GM21367 (cell line): ENCODE measurements at regions not wholly inside any gene's neighbourhood (a gene's known extent, or its start where the extent isn't known, plus 50 kb on each side); places are given as distances from the start of the nearest gene placed in this dataset.

Experiments
- ATAC-seq: cut with Tn5 transposase; IDR thresholded peaks from one replicate; pipeline ENCODE4 v1.9.1; 2021; ENCODE audit not compliant: unreplicated experiment

DNA sequence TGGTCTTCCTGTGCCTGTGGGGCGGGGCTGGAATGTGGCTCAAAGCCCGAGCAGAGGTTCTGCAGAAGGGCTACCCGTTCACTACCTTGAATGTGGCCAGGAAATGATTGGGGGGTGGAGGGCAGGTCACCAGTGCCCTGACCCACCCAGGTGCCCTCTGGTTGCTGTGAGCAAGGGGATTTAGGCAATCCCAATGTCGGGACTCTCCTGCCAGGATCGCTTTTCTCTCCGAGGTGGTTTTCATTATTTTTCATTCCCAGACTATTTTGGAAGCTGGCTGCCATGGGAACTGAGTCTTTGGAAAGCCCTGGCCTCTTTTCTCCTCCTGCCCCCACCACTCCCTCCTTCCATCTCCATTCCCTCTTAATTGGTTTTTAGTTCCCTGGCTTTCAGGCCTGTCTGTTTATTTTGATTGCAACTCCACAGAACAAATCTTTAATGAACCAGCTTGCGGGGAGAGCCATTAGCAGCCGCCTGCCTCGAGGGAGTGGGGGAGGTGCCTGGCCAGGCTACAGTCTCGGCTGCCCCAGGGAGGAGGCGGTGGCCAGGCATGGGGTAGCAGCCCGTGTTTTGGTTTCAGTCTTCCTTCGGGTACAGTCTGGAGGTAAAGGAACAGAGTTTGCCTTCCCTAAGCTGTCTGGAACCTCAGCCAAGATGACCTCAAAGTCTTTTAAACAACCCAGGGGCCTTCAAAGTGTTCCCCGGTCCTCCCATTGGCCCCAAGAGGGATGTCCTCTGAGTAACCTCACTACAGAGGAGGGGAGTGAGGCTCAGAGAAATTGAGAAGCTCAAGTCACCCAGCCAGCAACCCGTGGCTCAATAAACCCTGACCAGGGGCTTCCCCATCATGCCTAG is 114.4 kb upstream of the HAAO start:
- no peak for ATAC-seq

DNA sequence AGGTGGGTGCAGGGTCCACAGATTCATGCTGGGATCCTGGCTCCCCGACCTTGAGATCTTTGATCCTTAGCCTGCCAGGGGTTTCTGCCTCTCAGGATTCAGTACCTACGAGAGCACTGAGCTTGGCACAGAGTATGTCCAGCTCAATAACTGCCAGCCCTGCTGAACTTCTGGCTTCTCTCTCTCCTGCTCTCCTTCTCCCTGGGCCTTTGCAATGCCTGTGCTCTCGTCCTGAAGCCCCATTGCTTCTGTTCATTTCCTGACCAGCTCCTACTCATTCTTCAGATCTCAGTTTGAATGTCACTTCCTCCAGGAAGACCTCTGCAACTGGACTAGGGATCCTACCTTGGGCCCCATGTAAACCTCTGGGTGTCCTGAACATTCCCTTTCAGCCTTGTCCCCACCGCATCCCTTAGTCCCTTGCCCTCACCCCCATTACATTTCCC is 113.8 kb upstream of the HAAO start:
- no peak for ATAC-seq

DNA sequence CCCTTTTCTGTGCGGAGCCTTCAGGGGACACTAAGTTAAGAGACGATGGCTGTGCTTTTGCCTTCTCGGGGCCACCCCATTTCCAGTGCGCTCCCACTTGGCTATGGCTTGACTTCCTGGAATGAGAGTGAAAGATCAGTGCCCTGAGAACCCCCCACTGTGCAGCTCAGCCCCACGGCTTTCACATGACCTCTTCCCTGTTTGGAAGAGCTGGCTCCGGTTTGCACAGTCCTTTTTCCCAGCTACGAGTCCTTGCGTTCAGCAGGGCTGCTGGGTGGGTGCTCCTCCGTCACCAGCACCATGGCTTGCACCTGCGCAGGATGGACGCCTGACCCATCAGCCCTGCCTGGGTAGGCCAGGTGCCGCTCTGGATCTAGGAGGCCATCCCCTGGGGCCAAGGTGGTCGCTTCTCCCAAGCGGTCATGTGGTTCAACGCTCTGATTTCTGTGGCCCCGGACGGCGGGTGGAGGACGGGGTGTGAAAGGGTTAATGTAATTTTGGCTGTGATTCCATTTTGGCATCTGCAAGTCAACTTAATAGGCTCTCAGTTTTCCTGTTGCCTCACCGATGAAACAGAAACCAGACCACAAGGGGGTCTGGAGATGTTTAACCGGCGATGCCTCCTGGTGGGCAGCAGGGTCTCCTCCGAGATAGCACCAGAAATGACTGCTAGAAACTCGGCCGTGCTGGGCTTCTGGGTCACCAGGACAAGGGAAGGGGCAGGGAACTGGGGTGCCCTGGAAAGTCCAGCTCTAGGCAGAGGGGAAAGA is 113.1 kb upstream of the HAAO start:
- no peak for ATAC-seq

DNA sequence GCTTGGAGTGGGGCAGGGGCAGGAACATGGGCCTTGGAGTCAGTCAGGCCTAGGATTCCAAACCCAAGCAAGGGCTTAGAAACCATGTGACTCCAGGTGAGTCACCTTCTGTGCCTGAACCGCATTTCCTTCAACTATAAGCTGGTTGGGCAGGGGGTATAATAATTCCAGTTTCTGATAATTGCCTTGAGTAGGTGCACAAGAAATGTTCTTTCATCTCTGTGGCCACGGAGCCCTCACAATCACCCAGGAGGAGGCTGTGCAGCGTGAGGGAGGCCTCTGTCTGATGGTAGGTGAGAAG is 112.1 kb upstream of the HAAO start:
- ATAC-seq: no peak

DNA sequence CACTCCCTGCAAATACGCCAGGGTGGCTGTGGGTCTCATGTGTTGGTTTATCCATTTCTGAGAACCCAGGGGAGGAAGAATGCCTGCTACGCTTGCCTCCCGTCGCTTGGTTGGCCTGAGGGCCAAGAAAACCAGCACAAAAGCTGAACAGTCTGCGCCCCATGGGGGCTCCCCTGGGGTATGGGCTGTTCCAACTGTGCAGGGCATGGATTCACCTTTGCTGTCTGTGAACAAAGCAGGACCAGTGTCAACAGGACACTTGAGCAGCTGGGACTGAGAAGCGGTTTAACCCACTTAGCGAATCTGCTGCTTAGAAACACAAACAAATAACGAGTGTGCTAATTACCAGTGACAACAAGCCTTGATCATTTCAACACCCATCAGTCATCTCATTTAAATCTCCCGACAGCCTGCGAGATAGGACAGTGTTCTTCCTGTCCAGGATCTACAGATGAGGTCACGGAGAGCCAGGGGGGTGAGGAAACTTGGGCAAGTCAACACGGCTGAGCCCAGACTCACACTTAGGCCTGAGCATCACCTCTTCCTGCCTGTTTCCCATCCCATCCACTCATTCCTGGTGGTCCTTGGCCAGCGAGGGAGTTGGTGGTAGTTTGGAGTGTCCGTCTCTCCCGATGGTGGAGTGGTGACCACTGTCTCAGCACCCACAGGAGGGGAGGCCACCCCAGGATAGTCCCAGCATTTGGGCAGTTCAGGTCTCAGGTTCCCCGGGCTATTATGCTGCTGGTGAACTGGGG is 111.6 kb upstream of the HAAO start:
- no peak for ATAC-seq

DNA sequence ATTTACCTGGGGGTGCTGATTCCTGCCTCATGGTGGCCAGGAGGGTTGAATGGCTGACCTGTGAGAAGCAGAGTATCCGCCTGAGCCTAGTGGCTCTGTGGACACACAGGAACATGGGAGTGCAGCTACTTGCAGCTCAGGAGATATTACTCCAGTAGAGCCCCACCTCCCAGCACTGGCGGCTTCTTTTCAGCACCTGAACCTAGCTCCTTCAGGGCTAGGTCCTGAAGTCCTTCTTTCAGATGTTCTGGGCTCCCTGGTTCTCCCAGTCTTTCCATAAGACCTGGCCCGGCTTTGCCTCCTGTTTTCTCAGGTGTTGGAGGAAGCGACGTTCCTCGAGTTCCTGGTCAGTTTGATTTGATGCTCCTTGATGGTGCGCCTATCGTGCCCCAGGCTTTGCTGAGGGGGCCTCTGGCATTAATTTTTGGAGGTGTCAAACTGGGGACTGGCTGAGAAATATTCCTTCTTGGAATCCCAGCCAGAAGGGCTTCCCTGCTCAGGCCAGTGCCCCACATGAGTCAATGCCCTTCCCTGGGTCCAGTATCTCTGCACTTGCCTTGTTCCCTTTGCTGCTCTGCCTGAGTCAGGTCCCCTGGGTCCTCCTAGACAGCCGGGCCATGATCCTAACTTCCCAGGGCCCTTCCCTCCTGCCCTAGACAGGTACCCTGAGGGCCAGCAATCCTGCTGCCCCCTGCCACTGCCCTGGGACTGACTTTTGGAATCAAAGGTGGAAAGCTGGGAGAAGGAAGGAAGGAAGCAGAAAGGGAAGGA is 110.7 kb upstream of the HAAO start:
- no peak for ATAC-seq

DNA sequence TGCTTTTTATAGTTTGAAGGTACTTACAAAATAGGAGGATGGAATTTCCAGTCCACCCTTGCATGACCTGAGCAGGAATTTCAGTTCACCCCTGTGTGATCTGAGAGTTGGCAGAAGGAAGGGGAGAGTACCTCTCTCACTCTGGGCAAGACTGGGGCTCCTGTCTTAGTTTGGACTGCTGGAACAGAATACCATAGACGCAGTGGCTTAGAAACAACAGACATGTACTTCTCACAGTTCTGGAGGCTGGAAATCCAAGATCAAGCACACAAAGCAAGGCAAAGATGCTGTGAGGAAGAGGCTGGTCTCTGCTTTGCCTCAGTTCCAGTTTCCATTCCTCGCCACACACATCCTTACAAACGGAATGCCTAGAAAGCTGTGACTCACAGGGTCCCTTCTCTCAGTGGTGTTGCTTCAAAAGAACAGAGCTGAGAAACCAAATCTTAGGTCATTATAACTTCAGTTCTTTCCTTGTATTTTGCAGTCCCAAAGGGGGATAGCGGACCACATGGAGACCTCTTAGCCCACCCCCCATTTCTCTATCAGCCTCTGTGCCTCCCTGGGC is 108.8 kb upstream of the HAAO start:
- ATAC-seq: no peak

DNA sequence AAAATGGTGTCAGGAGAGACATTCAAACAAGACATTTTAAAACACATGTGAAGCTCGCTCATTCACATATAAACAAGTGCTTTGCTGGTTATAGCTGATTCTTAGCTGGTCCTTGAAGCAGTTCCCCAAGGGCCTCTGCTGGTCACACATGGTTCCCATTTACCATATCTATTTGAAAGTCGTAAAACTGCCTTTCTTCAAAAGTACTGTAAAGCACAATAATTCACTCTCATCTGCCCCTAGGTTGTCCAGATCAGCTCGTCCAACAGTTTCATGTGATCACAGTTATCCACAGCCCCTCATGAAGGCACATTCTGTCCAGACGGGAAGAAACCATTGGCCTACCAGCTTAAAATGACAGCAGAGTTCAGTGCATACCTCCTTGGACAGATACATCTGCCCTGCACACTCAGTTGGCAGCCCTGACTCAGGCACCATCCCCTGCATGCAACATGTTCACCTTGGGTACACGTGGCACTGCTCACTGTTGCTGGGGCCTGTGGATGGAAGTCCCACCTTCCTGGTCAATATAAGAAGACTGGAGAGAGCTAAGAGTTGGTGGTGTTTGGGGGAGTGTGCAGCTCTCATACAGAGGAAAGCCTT is 108.0 kb upstream of the HAAO start:
- no peak for ATAC-seq

DNA sequence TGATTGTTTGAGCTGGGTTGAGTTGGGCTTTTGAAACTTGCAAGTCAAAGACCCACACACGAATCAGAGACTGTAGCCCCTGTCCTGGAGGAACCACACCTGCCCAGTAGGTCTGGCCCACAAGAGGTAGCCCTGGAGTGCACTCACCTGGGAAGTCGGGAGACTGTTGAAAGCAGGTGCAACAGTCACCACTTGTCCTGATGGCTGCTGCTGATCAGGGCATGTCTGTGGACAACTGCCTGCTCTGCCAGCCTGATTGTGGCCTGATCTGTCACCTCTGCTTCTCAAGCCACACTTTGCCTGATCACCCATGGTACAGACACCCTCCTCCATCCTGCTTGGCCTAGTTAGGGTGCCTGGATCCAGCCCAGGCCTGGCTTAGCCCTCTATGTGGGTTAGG is 105.0 kb upstream of the HAAO start:
- ATAC-seq: no peak

DNA sequence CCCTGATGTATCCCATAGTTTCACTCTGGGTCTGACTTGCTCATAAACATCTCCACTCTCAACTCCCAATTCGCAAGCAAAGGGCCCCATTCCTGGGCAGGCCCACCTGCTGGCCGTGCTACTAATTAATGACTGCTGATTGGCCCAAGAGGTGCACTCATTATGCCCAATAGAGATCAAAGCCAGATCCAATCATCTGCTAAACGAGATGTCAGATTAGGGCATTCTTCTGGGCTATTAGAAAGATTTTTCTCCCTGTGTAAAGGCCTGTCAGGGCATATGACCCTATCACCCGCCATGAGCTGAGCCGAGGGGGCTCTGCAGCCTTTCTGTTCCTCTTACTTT is 103.4 kb upstream of the HAAO start:
- no peak for ATAC-seq

DNA sequence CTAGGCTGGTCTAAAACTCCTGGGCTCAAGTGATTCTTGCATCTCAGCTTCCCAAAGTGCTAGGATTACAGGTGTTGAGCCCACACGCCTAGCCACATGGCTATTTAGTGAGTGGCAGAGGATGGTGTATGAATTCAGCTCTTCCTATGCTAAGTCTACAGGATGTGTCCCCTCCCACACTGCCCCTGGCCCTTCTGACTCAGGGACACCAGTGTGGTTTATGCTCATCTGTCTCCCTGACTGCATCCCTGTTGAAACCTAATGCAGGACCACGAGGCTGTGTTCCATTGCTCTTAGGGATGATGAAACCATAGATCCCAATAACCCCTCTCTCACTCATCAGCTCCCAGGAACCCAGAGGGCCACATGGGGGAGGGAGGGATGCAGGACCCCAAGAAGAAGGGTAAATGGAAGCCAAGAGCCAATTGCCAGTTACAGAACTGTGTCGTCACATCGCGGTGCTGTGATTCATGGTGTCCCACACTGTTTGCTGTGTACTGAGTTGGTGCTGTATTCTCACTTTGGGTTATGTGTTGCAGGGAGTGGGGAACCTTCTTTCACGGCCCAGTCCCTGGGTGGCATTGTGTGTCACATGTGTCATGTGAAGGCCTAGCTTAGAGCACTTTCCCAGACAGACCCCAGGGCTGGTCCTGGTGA is 102.9 kb upstream of the HAAO start:
- ATAC-seq: no peak

DNA sequence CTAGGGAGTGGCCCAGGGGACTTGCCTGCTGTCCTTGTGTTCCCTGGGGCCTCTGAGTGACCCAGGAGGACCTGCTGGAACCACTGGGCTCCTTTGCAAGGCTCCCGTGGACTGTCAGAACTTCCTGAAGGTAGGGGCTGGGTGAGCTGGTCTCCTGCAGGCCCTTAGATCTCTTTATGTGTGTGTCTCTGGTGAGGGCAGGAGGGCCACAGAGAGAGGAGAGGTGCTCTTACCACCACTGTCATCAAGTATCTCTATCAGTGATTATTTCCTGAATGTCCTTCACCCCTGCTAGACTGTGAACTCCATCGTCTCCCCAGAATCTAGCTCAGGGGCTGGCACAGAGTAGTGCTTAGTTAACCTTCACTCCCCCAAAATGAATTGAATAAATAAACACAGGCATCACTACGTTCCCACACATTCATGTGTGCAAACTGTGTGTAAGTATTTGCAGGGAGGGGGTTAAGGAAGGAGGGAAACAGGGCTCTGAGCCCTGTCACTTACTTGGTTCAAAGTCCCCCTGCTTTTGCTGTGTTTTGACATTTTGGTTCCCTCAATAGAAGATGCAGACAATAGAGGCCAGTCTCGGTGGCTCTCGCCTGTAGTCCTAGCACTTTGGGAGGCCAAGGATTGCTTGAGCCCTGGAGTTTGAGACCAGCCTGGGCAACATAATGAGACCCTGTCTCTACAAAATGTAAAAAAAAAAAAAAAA is 100.8 kb upstream of the HAAO start:
- no peak for ATAC-seq

DNA sequence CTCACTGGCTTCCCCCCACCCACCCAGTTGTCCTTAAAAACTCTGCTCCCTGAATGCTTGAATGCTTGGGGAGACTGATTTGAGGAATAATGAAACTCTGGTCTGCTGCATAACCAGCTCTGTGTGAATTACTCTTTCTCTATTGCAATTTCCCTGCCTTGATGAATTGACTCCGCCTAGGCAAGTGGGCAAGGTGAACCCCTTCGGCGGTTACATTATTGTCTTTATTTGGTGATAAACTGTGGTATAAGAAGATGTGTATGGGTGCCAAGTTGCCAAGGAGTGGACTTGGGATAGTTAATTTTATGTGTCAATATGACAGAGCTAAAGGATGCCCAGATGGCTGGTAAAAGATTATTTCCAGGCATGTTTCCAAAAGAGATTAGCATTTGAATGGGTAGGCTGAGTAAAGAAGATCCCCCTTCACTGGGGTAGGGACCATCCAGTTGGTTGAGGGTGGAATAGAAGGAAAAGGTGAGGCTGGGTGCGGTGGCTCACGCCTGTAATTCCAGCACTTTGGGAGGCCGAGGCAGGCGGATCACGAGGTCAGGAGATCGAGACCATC is 98.5 kb upstream of the HAAO start:
- no peak for ATAC-seq

DNA sequence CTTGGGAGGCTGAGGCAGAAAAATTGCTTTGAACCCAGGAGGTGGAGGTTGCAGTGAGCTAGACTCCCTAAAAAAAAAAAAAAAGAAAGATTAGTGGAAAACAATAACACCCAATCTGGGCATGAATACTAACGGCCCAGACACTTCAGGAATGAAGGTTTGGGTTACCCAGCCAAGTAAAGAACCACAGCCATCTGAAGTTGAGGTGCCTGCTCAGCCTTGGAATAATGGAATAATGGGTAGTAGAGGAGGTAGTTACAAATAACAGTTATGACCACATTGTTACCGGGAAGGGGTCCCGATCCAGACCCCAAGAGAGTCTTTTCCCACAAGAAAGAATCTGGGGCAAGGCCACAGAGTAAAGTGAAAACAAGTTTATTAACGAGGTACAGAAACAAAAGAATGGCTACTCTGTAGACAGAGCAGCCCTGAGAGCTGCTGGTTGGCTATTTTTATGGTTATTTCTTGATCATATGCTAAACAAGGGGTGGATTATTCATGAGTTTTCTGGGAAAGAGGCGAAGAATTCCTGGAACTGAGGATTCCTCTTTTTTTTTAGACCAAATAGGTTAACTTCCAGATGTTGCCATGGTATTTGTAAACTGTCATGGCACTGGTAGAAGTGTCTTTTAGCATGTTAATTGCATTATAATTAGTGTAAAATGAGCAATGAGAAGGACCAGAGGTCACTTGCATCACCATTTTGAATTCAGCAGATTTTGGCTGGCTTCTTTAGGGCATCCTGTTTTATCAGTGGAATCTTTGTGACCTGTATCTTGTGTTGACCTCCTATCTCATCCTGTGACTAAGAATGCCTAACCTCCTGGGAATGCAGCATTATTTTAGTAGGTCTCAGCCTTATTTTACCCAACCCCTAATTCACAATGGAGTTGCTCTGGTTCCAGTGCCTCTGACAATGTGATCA is 96.2 kb upstream of the HAAO start:
- ATAC-seq: no peak

DNA sequence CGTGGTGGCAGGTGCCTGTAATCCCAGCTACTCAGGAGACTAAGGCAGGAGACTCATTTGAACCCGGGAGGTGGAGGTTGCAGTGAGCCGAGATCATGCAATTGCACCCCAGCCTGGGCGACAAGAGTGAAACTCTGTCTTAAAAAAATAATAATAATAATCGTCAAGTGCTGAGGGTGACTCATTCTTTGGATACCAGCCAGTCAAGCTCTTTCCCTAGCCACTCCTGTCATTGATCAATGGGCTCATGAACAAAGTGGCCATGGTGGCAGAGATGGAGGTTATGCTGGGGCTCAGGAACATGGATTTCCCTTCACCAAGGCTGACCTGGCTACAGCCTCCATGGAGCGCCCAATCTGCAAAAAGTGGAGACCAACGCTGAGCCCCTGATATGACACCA is 94.5 kb upstream of the HAAO start:
- no peak for ATAC-seq

DNA sequence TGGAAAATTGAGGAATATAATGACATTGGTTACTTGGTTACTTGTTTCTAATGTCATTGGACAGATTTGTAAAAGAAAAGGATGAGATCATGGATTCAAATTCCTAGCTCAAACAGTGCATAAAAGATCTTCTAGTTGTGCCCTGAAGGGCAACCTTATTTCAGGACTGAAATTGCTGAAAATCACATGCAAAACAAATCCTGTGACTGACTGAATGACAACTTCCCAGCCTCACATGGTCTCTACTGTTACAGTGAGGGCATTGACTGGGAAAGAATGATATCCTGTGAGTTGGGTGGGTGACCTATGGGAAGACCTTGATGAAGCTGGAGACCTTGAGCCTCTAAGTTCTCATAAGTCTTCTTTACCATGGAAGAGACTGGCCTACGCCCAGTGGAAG is 90.4 kb upstream of the HAAO start:
- ATAC-seq: no peak

DNA sequence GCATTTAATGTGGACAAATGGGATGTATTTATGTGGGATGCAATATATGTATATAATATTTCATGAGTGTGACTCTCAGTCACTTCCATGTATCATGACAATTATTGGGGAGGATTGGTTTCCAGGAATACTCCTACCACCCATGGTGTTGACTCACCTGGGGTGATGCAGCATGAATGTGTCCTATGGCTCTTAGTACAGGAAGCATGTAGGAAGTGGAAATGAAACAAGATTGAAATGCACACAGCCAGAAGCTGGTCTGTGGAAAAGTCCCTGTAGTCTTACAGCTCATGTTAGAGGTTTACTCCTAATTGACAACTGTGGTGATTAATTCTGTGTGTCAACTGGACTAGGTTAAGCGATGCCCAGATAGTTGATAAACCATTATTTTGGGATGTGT is 89.3 kb upstream of the HAAO start:
- ATAC-seq: no peak
